GM21381 (cell line): ENCODE measurements at regions not wholly inside any gene's neighbourhood (a gene's known extent, or its start where the extent isn't known, plus 50 kb on each side); places are given as distances from the start of the nearest gene placed in this dataset.

Experiments used
- ATAC-seq: cut with Tn5 transposase; IDR thresholded peaks from one replicate; pipeline ENCODE4 v1.9.1; 2021; ENCODE audit warnings: mild to moderate bottlenecking, moderate library complexity; ENCODE audit not compliant: unreplicated experiment

DNA sequence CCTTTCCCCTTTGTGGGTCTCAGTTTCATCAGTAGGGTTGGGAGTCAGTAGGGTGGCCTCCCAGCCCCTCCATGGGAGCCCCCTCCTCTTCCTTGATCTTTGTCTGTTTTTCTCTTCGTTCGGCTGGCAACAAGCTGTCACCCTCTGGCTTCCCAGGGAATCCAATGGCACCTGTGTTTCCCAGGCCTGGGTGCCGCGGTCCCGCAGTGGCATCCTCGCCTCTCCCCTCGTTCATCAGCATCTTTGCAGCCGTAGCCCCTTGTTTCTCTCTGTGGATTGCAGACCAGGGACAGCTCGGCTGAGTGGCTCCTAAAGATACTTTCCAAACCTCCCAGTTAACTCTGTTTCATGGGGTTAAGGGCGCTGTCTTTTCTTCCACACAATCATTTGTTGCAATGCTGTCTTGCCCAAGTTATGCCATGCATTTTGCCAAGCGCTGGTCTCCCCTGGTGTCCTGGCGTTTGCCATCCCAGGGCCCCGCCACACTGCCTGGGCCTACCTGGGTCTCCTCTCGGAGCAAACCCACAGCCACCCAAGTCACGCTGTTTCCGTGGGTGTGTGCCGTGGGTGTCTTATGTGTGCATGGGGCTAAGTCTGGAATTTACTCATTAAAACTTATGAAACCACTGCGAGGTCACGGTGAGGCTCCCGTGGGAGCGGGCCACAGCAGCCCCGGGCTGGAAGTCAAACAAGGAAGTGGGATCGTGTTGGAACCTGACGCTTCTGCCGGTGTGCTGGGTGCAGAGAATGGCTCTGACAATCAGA, 189.4 kb upstream of the SHH start:
- ATAC-seq = no peak

DNA sequence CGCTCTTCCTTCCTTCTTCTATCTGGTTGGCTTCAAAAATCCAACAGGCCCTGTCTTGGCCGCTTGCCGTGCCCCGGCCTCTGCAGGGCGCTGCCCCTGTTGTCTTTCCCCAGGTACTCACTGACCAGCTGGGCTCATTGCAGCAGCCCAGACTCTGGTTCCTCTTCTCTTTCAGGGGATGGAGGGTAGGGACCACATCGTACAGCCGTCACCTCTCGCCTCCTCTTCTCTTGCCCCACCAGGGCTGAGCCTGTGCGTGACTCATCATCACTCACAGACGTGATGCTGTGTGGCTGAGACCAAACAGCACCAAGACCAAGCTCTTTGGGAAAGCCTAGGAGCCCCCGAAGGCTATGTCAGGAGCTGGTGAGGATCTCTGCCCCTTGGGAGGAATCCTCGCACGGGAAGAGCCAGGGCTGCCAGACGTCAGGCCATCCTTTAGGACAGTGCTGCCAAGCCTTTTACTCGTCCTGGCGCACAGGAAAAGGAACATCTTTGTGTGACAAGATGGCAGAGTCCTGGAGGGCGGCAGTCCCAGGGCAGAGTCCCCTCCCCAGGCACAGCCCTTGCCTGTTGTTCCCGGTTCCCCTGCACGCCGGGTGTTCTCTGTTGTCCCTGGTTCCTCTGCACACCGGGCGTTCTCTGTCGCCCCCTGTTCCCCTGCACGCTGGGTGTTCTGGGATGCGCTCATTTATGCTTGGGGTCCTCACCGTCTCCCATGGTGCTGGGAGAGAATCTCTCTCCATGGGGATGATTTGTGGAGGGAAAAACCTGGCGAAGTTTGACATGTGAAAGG, 188.5 kb upstream of the SHH start:
- no peak for ATAC-seq

- ATAC-seq = no peak
Observed at GRCh38 chr7:155999631-156000489, 187.6 kb upstream of the SHH start.

DNA sequence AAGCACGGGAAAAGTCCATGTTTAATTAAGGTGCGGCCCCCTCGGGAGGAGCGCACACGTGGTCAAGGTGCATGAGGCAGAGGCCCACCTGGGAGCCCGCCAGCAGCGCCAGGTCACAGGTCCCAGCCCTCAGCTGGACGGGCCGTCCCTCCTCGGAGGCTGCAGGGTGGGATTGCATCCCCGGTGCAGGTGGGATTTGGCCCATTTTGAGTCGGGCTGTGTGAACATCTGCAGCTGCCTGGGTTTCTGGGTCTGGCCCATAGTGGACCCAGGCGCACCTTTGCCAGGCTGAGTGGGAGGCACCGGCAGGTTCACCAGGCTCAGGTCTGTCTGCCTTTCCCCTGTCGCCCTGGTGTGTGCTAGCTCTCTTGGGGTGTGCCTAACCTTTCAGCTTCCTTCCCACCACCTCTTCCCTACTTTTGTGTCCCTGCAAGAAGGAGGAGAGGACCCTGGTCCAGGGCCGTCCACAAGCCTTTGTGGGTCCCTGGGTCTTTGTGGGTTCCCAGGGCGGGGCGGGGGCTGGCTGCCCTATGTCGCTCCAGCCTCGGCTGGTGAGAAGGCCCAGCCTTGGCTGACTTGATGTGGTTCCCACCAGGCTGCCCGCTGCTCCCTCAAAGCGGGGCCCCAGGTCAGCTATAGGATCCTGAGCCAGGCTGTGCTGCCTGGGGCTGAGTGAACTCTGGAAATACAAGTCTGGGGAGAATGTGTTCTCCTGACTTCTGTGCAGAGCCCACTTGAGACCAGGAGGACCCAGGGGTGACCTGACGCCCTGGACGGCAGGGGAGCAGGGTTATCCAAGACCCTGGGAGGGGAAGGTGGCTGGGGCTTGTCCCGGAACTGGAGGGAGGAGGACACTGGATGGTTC, 186.7 kb upstream of the SHH start:
- no peak for ATAC-seq

DNA sequence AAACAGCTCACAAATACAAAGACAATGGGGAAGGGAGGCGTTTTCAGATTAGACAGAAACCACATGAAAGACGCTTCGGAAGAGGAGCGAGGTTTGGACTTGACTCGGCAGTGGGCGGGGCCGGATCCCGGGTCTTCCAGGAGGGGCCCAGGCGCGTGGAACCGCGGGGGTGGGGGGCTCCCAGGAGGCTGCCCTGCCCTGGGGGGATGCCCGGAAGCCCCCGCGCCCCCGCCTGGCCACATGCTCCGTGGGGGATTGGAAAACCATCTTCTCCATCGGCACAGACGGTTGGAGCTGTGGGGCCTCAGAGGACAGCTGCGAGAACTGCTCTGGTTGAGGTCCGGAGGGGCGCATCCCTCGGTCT, 186.0 kb upstream of the SHH start:
- ATAC-seq = no peak

DNA sequence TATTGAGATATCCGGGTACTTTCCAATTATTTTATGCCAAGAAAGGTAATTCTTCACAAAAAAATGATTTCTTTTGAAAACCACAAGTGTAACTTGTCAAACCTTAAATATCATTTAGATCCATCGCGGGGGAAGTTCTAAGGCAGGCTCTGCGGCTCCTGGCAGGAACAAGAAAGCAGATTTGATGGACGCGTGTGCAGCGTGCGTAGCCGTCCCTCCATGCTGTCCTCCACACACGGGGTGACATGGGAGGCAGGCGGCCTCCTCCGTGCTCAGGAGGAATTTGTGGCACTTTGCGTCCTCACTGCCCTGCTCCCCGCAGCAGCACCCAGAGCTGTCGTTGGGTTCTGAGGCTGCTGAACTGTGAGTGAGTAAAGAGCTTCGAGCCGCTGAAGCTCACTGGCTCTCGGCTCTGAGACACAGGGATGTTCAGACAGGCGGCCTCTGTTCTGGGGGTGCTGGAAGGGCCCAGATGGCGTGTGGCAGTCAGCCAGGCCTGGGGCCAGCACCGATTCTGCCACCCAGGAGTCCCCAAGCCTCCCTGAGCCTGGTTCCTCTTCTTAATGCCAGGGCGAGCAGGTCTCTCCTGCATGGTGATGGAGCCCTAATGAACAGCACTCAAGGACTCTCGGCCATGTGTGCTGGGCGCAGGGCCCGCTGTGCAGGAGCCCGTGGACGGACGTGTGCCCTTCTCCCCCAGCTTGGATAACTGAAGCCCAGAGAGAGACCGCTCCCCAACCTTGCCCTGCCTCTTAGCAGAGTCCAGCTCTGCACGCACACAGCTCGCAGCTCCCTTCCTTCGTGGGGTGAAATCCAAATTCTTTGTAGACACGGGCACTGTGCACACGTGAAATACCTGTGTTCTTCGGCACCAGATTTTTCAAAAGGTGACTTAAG, 185.4 kb upstream of the SHH start:
- no peak for ATAC-seq

DNA sequence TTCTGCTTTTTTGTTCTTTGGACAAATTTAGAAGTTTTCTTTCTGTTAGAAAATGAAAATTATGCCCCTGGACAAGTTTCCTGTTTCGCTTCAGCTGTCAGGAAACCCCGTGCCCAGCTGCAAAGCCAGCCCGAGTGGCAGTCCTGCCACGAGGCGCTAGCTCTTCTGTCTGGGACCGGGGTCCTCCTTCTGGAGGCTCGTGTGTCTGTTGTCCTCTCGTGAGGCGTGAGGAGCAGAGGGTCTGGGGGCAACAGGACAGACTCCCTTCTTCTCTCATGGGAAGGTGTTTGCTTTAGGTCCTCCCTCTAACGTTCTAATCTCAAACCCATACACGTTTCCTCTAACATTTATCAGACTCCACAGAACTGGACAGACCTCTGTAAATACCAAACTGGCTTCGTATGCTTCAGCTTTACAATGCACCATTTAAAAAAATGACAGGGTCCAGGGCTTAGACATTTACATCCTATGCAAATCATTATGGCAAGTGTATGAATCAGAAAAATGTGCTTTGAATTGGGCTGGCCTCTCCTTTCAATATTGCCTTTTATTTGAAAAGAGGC, 184.5 kb upstream of the SHH start:
- no peak for ATAC-seq

DNA sequence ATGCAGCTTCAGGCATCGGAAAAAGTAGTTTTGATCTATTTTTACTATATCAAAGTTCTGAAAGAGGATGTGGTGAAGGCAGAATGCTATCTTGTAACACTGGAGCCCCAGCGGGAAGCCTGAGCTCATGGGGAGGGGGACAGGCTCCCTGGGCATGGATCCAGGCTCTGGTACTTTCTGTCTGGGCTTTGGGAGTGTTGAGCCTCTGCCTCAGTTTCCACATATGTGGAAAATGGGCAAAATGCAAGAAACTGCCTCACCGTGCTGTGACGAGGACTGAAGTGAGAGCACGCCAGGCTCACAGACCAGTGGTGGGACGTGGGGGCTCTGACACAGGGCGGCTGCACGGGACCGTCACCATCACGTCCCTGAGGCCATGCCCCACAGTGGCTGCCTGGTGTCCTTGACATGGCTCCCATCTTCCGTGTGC, 182.9 kb upstream of the SHH start:
- no peak for ATAC-seq

DNA sequence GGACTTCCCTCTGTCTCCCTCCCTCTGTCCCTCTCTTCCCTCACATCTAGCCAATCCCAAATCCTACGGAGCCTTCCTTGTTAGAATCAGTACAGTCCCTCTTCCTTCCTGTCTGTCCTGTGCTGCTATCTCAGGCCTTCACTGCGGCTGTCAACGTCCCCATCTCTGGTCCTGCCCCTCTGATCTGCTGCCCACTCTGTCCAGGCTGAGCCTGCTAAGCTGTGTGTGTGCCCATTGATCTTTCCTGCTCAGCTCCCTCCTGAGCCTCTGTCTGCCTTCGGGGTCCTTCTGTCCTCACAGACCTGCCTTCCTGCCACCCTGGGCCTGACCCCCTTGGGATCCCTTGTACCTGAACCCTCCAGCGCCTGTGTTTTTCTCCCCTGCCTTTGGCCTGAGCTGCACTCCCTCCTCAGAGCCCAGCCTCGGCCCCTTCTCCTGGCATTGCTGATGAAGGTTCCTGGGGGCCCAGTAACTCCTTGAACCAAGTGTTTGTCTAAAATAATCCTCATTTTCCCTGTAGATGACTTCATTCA, 182.1 kb upstream of the SHH start:
- no peak for ATAC-seq

DNA sequence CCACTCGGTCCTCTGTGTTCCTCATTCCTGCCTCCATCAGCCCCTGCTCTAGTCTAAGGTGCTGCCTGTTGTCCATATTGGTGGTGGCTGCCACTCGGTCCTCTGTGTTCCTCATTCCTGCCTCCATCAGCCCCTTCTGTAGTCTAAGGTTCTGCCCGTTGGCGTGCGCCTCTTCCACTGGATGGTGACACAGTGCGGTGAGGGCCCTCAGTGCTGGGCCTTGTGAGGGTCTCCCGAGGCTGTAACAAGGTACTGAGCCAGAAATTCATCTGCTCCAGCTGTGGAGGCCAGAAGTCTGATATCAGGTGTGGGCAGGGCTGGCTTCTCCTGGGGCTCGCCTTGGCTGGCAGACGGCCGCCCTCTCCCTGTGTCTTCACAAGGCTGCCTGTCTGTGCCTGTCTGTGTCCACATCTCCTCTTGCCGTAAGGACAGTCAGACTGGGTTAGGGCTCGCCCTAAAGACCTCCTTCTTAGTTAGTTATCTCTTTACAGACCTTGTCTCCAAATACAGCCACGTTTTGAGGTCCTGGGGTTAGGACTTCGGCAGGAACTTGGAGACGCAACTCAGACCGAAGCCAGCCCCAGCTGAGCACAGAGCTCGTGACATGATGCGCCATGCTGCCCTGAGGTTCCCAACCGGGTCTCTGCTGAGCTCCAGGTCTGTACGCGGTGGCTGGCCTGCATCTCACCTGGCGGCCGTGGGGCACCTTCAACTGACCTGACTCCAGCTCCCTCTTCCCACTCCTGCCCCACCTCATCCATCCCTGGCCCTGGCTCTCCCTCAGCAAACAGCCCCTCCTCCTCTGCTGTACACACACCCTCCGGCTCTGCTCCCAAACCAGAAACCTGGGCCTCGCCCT, 181.4 kb upstream of the SHH start:
- no peak for ATAC-seq

GRCh38 chr7:155992974-155993373, 180.7 kb upstream of the SHH start:
- ATAC-seq = no peak

DNA sequence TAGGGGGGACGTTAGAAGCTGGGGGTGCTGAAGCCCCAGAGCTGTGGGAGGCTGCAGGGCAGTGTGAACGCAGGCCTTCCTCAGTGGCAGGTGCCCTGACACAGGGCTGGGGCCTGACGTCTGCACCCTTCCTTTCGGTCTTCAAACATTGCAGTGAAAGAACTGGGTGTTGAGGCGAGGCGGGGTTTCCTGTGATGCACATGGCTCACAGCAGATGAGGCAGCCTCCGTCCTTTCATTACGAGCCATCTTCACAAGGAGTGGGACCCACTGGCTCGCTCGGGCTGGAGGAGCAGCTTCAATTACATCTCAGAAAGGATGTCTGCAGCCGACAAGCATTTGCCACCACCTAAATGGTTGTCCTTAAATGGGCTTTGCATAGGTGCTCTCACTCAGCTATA, 180.3 kb upstream of the SHH start:
- ATAC-seq = no peak

DNA sequence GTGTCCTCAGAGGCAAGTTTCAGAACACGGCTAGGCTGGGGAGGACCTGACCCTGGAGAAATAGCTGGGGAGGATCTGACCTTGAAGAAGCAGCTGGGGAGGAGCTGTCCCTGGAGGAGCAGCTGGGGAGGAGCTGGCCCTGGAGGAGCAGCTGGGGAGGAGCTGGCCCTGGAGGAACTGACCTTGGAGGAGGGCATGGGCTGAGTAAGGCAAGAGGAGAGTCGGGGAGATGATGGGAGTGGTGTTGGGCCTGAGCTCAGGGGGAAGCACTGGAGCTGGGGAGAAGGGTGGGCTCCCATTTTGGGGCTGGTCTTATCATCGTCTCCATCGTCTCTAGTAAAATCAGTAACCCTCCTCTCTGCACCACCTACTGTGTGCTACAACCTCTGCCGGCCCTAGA, 179.8 kb upstream of the SHH start:
- no peak for ATAC-seq

- ATAC-seq = no peak
Observed at GRCh38 chr7:155991470-155991869, 179.2 kb upstream of the SHH start.

DNA sequence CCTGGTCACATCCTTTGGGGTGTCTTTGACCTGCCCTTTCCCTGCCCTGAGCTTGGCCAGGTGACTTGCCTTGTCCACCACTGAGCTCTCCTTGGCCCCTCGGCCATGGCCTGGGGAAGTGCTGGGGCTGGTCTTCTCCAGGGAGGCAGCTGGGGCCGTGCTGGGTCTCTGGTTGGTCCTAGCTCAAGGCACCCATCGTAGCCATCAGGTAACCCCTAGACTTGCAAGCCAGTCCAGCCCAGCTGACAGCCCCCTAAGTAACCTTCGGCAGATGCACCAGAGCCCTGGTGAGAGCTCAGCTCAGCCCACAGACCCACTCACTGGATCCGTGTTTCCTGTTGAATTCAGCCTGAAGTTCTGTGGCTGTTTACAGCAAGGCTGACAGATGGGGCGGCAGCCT, 176.2 kb upstream of the SHH start:
- ATAC-seq = no peak

DNA sequence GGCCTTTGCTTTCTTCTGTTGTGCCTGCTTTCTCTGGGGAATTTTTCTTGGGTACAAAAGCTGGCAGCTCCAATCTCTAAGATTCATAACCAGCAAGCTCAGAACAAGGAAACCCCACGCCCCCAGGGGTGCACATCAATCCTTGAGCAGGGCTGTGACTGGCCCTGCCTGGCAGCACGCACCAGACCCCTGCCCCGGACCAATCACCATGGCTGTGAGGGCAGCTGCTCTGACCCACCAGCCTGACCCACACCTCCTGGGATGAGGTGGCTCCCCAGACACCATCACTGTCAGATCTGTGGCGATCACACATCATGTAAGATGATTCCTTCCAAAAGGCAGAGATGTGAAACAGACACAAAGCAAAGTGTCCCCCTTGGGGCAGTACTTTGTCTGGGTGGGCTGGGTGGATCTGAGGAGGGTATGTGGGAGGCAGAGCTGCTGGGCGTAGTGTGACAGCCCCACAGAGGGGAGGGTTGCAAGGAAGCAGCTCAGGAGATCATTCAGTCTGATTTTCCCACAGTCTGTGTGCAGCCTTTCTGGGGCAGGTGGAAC, 175.5 kb upstream of the SHH start:
- ATAC-seq = no peak

- no peak for ATAC-seq
Observed at GRCh38 chr7:155986497-155987160, 174.4 kb upstream of the SHH start.
